Ovary (tissue), 7 donors: ENCODE measurements at regions not wholly inside any gene's neighbourhood (a gene's known extent, or its start where the extent isn't known, plus 50 kb on each side); places are given as distances from the start of the nearest gene placed in this dataset.

Experiments
- DNase-seq, 5 donors: peaks; one replicate each; pipeline ENCODE4 v3.0.0-alpha.2; 2019 to 2020
- H3K27ac ChIP-seq, 2 donors: fragments of 200-600 bp; one replicate each; pipeline versions ENCODE4 v1.5.1 to v1.8.0; 2019 to 2022
- H3K27me3 ChIP-seq: fragments of 200-600 bp; one replicate; pipeline ENCODE4 v1.8.0; 2022
- H3K36me3 ChIP-seq: fragments of 200-600 bp; sonication (generic); one replicate; pipeline ENCODE4 v1.5.1; 2019
- H3K4me1 ChIP-seq: one replicate; pipeline ENCODE4 v1.8.1; 2013; ENCODE audit warnings: mild to moderate bottlenecking, moderate library complexity; ENCODE audit not compliant: insufficient read depth
- H3K4me3 ChIP-seq: fragments of 200-600 bp; sonication (generic); one replicate; pipeline ENCODE4 v1.5.1; 2017
- H3K9me3 ChIP-seq, 2 donors: fragments of 200-600 bp in 1 of 2; sonication (generic) in 1 of 2; one replicate each; pipeline versions ENCODE4 v1.5.1 to v1.8.1; 2013 to 2019; ENCODE audit warnings: mild to moderate bottlenecking in 1 of 2, moderate library complexity in 1 of 2
- CTCF ChIP-seq, 3 donors: fragments of 450-650 bp in 2 of 3; fragments of 200-600 bp in 1 of 3; IDR thresholded peaks; one replicate each; pipeline versions ENCODE4 v1.5.1 to v1.8.0; 2016 to 2022; ENCODE audit warnings: antibody characterized with exemption in 3 of 3, mild to moderate bottlenecking in 1 of 3
- EP300 ChIP-seq: sonication (generic); formaldehyde crosslinking; IDR thresholded peaks from one replicate; pipeline ENCODE4 v1.6.1; 2017; ENCODE audit warnings: antibody characterized with exemption
- POLR2A ChIP-seq: fragments of 450-650 bp; IDR thresholded peaks from one replicate; pipeline ENCODE4 v1.6.1; 2017; ENCODE audit warnings: antibody characterized with exemption, mild to moderate bottlenecking, moderate library complexity
- WGBS, 3 donors: extraction: QIAGEN DNeasy Blood & Tissue Kit in 1 of 3; methylation state at CpG; one replicate each; pipeline versions ENCODE4 v1.1.5 to v1.1.7; 2013 to 2017; 5-methylcytosine and 5-hydroxymethylcytosine counted together
- intact Hi-C, 4 donors: fragments of 100-400 bp; cut with DNase I; formaldehyde crosslinking; loops; one replicate each; pipeline versions ENCODE4 v1.11.0 to v1.15.1; 2022 to 2023
- donor health status: DM: no; HTN: no; CAD: no; lungs with moderate emphysema.
- donor health status: DM: no; HTN: no; CAD: no.
- donor health status: Bipolar disorder and iron deficiency.
- donor health status: DM: no; HTN: no; CAD: no.
- donor health status: DM: yes; HTN: yes; CAD: no.

GRCh38 chr15:38886315-38887163, 321.9 kb upstream of the RASGRP1 start:
- Histone ChIP-seq H3K27ac (no peak overlapping the region), H3K27me3 (no peaks in the 10 kb centered on the region)
- 93 to 98% (median 93%) methylated on average over 2 of the region's 2 CpGs for WGBS, 3 donors

GRCh38 chr15:38888701-38889221, 324.1 kb upstream of the RASGRP1 start:
- WGBS, 3 donors, result 84 to 93% (median 90%) methylated on average over 5 of the region's 5 CpGs
- peaks cover 18% of the 10 kb centered on the region for H3K4me1 ChIP-seq
- no peak overlapping the region for H3K4me3 ChIP-seq
- TF ChIP-seq POLR2A (no peak), EP300 (no peak), CTCF (IDR thresholded peaks at IDR 0.05) (no peak)
- H3K9me3 ChIP-seq, result no peaks in the 10 kb centered on the region
- DNase-seq, result peak in 2 of 5 donors; percentile 32 to 38
- no peak overlapping the region for H3K27ac ChIP-seq
- H3K36me3 ChIP-seq, result no peaks in the 10 kb centered on the region
- H3K27me3 ChIP-seq, result no peaks in the 10 kb centered on the region
- intact Hi-C loops, result no loop called here

More at GRCh38 chr15:38886315-38887163, 321.9 kb upstream of the RASGRP1 start:
- Histone ChIP-seq H3K4me3 (no peak overlapping the region), H3K4me1 (peaks cover 11% of the 10 kb centered on the region), H3K9me3 (no peaks in the 10 kb centered on the region), H3K36me3 (no peaks in the 10 kb centered on the region)
- intact Hi-C loops, result no loop called here
- TF ChIP-seq CTCF (IDR thresholded peaks at IDR 0.05), result no peak
- no peak for TF ChIP-seq POLR2A
- TF ChIP-seq EP300, result no peak
- DNase-seq, result no peak

- WGBS, 3 donors, result 97 to 98% (median 98%) methylated on average over 3 of the region's 3 CpGs
- Histone ChIP-seq H3K27me3 (no peaks in the 10 kb centered on the region), H3K4me1 (peaks cover 18% of the 10 kb centered on the region), H3K9me3 (no peaks in the 10 kb centered on the region), H3K4me3 (no peak overlapping the region), H3K27ac (no peak overlapping the region), H3K36me3 (no peaks in the 10 kb centered on the region)
- TF ChIP-seq CTCF (IDR thresholded peaks at IDR 0.05) (no peak), EP300 (no peak), POLR2A (no peak)
- intact Hi-C loops, result no loop called here
- DNase-seq, result no peak
These were observed 325.6 kb upstream of the RASGRP1 start for GRCh38 chr15:38890194-38890593.

GRCh38 chr15:38893925-38894242, 329.3 kb upstream of the RASGRP1 start:
- H3K4me1 ChIP-seq, result peaks cover 14% of the 10 kb centered on the region
- H3K9me3 ChIP-seq, result no peaks in the 10 kb centered on the region
- DNase-seq, result no peak
- no peaks in the 10 kb centered on the region for H3K27me3 ChIP-seq
- no peak for TF ChIP-seq CTCF (IDR thresholded peaks at IDR 0.05)
- TF ChIP-seq POLR2A, result no peak
- no peak for TF ChIP-seq EP300
- no peaks in the 10 kb centered on the region for H3K36me3 ChIP-seq
- peak overlapping the region in 1 of 2 donors; percentile 27 for H3K27ac ChIP-seq
- intact Hi-C loops, result no loop called here
- H3K4me3 ChIP-seq, result no peak overlapping the region
